BE2C (cell line): ENCODE measurements at regions not wholly inside any gene's neighbourhood (a gene's known extent, or its start where the extent isn't known, plus 50 kb on each side); places are given as distances from the start of the nearest gene placed in this dataset.
"Not testable (repeated sequence)": the region's sequence is repeated elsewhere in the genome, so short reads cannot be mapped to it uniquely, and the experiment has no call there.

ENCODE experiments used
- DNase-seq: peaks from one replicate; pipeline ENCODE4 v3.0.0-alpha.2; 2020
- H3K27me3 ChIP-seq: fragments of 250-450 bp; sonication (Bioruptor Pico); 2 replicates; pipeline ENCODE4 v1.5.1; 2020; ENCODE audit warnings: mild to moderate bottlenecking
- H3K36me3 ChIP-seq: fragments of 250-450 bp; sonication (Bioruptor Pico); 2 replicates; pipeline ENCODE4 v1.5.1; 2020; ENCODE audit warnings: mild to moderate bottlenecking
- H3K4me1 ChIP-seq: fragments of 250-450 bp; sonication (Bioruptor Pico); 2 replicates; pipeline ENCODE4 v1.5.1; 2020
- H3K4me3 ChIP-seq: 2 replicates; pipeline ENCODE4 v1.5.1; 2011; ENCODE audit warnings: low read depth, low read length
- H3K9me3 ChIP-seq: fragments of 250-450 bp; sonication (Bioruptor Pico); 2 replicates; pipeline ENCODE4 v1.5.1; 2020
- CTCF ChIP-seq: IDR thresholded peaks from 2 replicates; pipeline ENCODE4 v1.5.1; 2012; ENCODE audit warnings: mild to moderate bottlenecking, low read depth, low read length

GRCh38 chr12:27133022-27133590 is 50.7 kb upstream of the C12orf71 start:
- TF ChIP-seq CTCF, result no peak
- Histone ChIP-seq H3K4me1 (no peaks in the 10 kb centered on the region), H3K9me3 (no peaks in the 10 kb centered on the region), H3K36me3 (no peaks in the 10 kb centered on the region), H3K4me3 (no peak overlapping the region), H3K27me3 (no peaks in the 10 kb centered on the region)
- no peak for DNase-seq

- no peak for TF ChIP-seq CTCF
- peaks cover 5% of the 10 kb centered on the region for H3K27me3 ChIP-seq
- H3K4me3 ChIP-seq, result no peak overlapping the region
- no peaks in the 10 kb centered on the region for H3K36me3 ChIP-seq
- no peaks in the 10 kb centered on the region for H3K9me3 ChIP-seq
- DNase-seq, result no peak
- H3K4me1 ChIP-seq, result no peaks in the 10 kb centered on the region
Observed at GRCh38 chr12:27140478-27140969, 58.1 kb upstream of the C12orf71 start.

GRCh38 chr12:27142101-27142721 is 59.8 kb upstream of the C12orf71 start:
- Histone ChIP-seq H3K9me3 (no peaks in the 10 kb centered on the region), H3K27me3 (peaks cover 5% of the 10 kb centered on the region), H3K4me3 (no peak overlapping the region), H3K36me3 (no peaks in the 10 kb centered on the region), H3K4me1 (no peaks in the 10 kb centered on the region)
- peak; percentile 97 for TF ChIP-seq CTCF
- DNase-seq, result peak; percentile 71

GRCh38 chr12:27143256-27144069 is 61.1 kb upstream of the C12orf71 start:
- no peaks in the 10 kb centered on the region for H3K9me3 ChIP-seq
- no peaks in the 10 kb centered on the region for H3K4me1 ChIP-seq
- TF ChIP-seq CTCF, result no peak
- peaks cover 5% of the 10 kb centered on the region for H3K27me3 ChIP-seq
- no peaks in the 10 kb centered on the region for H3K36me3 ChIP-seq
- DNase-seq, result no peak
- no peak overlapping the region for H3K4me3 ChIP-seq

GRCh38 chr12:27145725-27146124 is 63.3 kb upstream of the C12orf71 start:
- H3K36me3 ChIP-seq, H3K4me3 ChIP-seq, DNase-seq, H3K9me3 ChIP-seq, H3K4me1 ChIP-seq, H3K27me3 ChIP-seq: not testable (repeated sequence)

- H3K27me3 ChIP-seq, result peaks cover 9% of the 10 kb centered on the region
- no peak for TF ChIP-seq CTCF
- DNase-seq, result no peak
- no peaks in the 10 kb centered on the region for H3K9me3 ChIP-seq
- H3K4me1 ChIP-seq, result no peaks in the 10 kb centered on the region
- no peaks in the 10 kb centered on the region for H3K36me3 ChIP-seq
- H3K4me3 ChIP-seq, result no peak overlapping the region
Observed at GRCh38 chr12:27148373-27148772, 66.0 kb upstream of the C12orf71 start.
